Heart right ventricle (tissue), 16 donors: ENCODE measurements at regions not wholly inside any gene's neighbourhood (a gene's known extent, or its start where the extent isn't known, plus 50 kb on each side); places are given as distances from the start of the nearest gene placed in this dataset.

Experiments
- ATAC-seq, 8 donors: fragments of 200-7000 bp; cut with Tn5 transposase; one replicate each; pipeline ENCODE4 v1.9.1; 2020; ENCODE audit warnings: mild to moderate bottlenecking in 8 of 8, moderate library complexity in 8 of 8, moderate number of reproducible peaks in 1 of 8
- DNase-seq, 2 donors: peaks; one replicate each; pipeline ENCODE4 v3.0.0-alpha.2; 2020
- H3K27ac ChIP-seq, 10 donors: fragments of 200-600 bp; sonication (generic) in 2 of 10; one replicate each; pipeline versions ENCODE4 v1.5.0 to v1.8.0; 2020 to 2022; ENCODE audit warnings: mild to moderate bottlenecking in 3 of 10
- H3K27me3 ChIP-seq, 7 donors: fragments of 200-600 bp; one replicate each; pipeline ENCODE4 v1.8.0; 2021 to 2022; ENCODE audit warnings: mild to moderate bottlenecking in 2 of 7
- H3K36me3 ChIP-seq, 9 donors: fragments of 200-600 bp; sonication (generic) in 1 of 9; one replicate each; pipeline versions ENCODE4 v1.5.0 to v1.8.0; 2020 to 2022; ENCODE audit warnings: mild to moderate bottlenecking in 2 of 9
- H3K4me1 ChIP-seq, 9 donors: fragments of 200-600 bp; sonication (generic) in 1 of 9; one replicate each; pipeline versions ENCODE4 v1.5.0 to v1.8.0; 2020 to 2022; ENCODE audit warnings: mild to moderate bottlenecking in 4 of 9
- H3K4me3 ChIP-seq, 10 donors: fragments of 200-600 bp; sonication (generic) in 2 of 10; one replicate each; pipeline versions ENCODE4 v1.5.0 to v1.8.0; 2020 to 2022; ENCODE audit warnings: mild to moderate bottlenecking in 7 of 10, moderate library complexity in 2 of 10
- H3K9me3 ChIP-seq, 11 donors: fragments of 200-600 bp in 10 of 11; sonication (generic) in 2 of 11; one replicate each; pipeline versions ENCODE4 v1.5.0 to v1.8.0; 2013 to 2022; ENCODE audit warnings: mild to moderate bottlenecking in 2 of 11, control low read depth in 1 of 11, moderate library complexity in 1 of 11
- WGBS, 2 donors: extraction: QIAGEN DNeasy Blood & Tissue Kit; methylation state at CpG; one replicate each; pipeline ENCODE4 v1.1.7; 2013; ENCODE audit warnings: inconsistent platforms in 1 of 2; 5-methylcytosine and 5-hydroxymethylcytosine counted together
- intact Hi-C, 10 donors: fragments of 100-400 bp; cut with DNase I; formaldehyde crosslinking; loops; one replicate each; pipeline versions ENCODE4 v1.11.1 to v1.14.2; 2022
- TF ChIP-seq, protein P1 (sequence below), 9 donors: fragments of 200-600 bp; sonication (generic) in 2 of 9; IDR thresholded peaks; one replicate each; pipeline versions ENCODE4 v1.5.0 to v1.8.0; 2021 to 2022; ENCODE audit warnings: antibody characterized with exemption in 9 of 9, mild to moderate bottlenecking in 5 of 9, moderate library complexity in 1 of 9
- donor health status: Arrhythmogenic right ventricular cardiomyopathy.
- donor health status: ischemic (EF 13 %, LVEDD 7.1; RV severe dilation, severe dysfunction).
- donor health status: healthy with polysubstance abuse.
- donor health status: DM: no; HTN: yes; CAD: no.
- donor health status: DM: no; HTN: no; CAD: no.
- donor health status: ischemic (EF 25% LVEDD 6.9; RV normal size, moderate dysfunction).
- donor health status: ischemic (EF 25% LVEDD 5.7; RV mildly dilated, moderate dysfunction).
- donor health status: healthy.
- donor health status: DM: yes; HTN: yes; CAD: no.
- donor health status: Ischemic cardiomyopathy.
- donor health status: ischemic (EF 35%, LVEDD 5.7; RV mildly dilated, moderate dysfunction).
- donor health status: nonischemic (EF 11% LVEDD 7.7; RV severe dilation, severe dysfunction).
- donor health status: DM: yes; HTN: yes; CAD: no.
- donor health status: PGD.
- donor health status: ischemic (EF 29% LVEDD 5.4; RV normal size, mild dysfunction).
- donor health status: nonischemic (EF 23%, LVEDD 6.1; RV moderate dilation, normal function).

DNA sequence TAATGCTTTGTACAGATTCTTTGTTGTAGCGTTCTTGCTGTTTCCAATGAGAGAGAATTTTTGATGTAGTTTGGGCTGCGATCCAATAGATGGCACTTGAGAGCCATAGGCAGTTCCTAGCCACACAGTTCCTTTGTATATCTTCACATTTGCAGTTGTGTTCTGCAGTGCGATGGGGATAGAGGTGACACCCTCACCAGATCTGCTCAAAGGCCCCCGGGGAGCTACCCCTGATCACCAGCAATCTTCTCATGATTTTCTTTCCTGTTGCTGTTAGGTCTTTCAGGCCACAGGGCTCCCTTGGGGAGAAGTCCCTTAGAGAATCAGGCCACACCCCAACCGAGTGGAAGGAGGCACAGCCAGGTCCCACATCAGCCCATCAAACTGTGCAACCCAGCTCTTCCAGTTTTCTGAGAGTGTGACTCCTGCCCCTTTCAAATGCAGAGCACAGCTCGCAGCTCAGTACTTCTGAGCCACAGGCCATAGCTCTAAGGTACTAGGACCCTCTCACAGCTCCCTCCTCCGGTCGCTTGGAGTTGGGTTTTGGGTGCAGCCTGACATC lies 353.7 kb downstream of the SLCO4C1 start:
- Histone ChIP-seq H3K4me1 (no peaks in the 10 kb centered on the region), H3K9me3 (peaks cover 0 to 4% (median 0%) of the 10 kb centered on the region in 11 donors), H3K27me3 (no peaks in the 10 kb centered on the region), H3K4me3 (no peak overlapping the region), H3K36me3 (no peaks in the 10 kb centered on the region), H3K27ac (no peak overlapping the region)
- intact Hi-C loops, result no loop called here
- ATAC-seq, result no peak
- 38 to 39% methylated on average over 8 of the region's 8 CpGs for WGBS, 2 donors
- TF ChIP-seq, protein P1, sequence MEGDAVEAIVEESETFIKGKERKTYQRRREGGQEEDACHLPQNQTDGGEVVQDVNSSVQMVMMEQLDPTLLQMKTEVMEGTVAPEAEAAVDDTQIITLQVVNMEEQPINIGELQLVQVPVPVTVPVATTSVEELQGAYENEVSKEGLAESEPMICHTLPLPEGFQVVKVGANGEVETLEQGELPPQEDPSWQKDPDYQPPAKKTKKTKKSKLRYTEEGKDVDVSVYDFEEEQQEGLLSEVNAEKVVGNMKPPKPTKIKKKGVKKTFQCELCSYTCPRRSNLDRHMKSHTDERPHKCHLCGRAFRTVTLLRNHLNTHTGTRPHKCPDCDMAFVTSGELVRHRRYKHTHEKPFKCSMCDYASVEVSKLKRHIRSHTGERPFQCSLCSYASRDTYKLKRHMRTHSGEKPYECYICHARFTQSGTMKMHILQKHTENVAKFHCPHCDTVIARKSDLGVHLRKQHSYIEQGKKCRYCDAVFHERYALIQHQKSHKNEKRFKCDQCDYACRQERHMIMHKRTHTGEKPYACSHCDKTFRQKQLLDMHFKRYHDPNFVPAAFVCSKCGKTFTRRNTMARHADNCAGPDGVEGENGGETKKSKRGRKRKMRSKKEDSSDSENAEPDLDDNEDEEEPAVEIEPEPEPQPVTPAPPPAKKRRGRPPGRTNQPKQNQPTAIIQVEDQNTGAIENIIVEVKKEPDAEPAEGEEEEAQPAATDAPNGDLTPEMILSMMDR (IDR thresholded peaks at IDR 0.05), result peak in 5 of 9 donors; percentile 21 to 50 (median 34)
- no peak for DNase-seq

DNA sequence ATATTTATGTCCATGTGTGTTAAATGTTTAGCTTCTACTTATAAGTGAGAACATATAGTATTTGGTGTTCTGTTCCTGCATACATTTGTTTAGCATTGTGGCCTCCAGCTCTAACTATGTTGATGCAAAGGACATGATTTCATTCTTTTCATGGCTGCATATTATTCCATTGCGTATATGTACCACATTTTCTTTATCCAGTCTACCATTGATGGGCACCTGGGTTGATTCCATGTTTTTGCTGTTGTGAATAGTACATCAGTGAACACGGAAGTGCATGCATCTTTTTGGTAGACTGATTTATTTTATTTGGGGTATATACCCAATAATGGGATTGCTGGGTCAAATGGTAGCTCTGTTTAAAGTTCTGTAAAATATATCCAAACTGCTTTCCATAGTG lies 359.0 kb downstream of the SLCO4C1 start:
- no peak for ATAC-seq
- WGBS, 2 donors, result 59 to 86% methylated on average over 2 of the region's 2 CpGs
- DNase-seq, result no peak
- Histone ChIP-seq H3K27ac (no peak overlapping the region), H3K9me3 (peaks cover 0 to 7% (median 0%) of the 10 kb centered on the region in 11 donors), H3K36me3 (no peaks in the 10 kb centered on the region), H3K27me3 (no peaks in the 10 kb centered on the region), H3K4me1 (no peaks in the 10 kb centered on the region), H3K4me3 (no peak overlapping the region)
- intact Hi-C loops, result no loop called here
- TF ChIP-seq, protein P1 (IDR thresholded peaks at IDR 0.05), result no peak

DNA sequence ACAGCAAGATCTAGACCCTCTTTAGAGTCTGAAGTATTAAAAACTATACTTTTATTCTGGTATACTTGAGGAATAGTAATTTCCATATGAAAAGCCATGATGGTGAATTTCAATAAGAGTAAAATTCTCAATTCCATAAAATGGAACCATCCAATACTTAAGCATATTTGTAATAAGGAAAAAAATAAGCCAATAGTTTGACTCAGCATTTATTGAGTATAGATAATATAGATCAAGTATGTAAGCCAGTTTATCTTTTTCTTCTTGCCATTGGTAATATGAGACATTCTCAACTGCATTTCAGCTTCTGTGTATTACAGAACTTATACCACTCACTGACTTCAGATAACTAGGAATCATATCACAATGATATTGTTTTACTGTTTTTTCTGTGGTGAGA lies 361.0 kb downstream of the SLCO4C1 start:
- intact Hi-C loops, result no loop called here
- H3K4me3 ChIP-seq, result no peak overlapping the region

DNA sequence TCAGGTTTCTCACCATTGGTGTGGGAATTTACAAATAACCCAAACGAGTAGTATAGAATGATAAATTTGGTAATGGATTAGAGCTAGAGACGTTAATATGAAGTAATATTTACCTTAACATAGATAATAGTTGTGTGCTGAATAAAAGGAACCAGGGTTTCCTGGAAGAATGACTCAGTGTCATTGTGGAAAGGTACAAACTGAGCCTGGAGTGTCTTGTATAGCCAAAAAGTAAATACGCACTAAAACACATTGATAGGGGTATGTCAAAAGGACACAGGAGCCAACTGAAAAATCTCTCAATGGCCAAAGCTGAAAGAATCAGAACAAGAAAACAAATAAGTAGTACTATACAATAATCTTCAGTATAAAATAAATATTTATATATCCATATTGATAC lies 363.5 kb downstream of the SLCO4C1 start:
- DNase-seq, result no peak
- Histone ChIP-seq H3K4me3 (no peak overlapping the region), H3K27ac (no peak overlapping the region), H3K36me3 (no peaks in the 10 kb centered on the region), H3K27me3 (no peaks in the 10 kb centered on the region), H3K4me1 (no peaks in the 10 kb centered on the region), H3K9me3 (peaks cover 0 to 5% (median 0%) of the 10 kb centered on the region in 11 donors)
- TF ChIP-seq, protein P1 (IDR thresholded peaks at IDR 0.05), result no peak
- 63 to 75% methylated on average over 3 of the region's 3 CpGs for WGBS, 2 donors
- intact Hi-C loops, result no loop called here
- ATAC-seq, result no peak

More for the DNA sequence above, 361.0 kb downstream of the SLCO4C1 start:
- H3K4me1 ChIP-seq, result no peaks in the 10 kb centered on the region
- H3K27ac ChIP-seq, result no peak overlapping the region
- DNase-seq, result no peak
- H3K36me3 ChIP-seq, result no peaks in the 10 kb centered on the region
- no peak for ATAC-seq
- H3K27me3 ChIP-seq, result no peaks in the 10 kb centered on the region
- TF ChIP-seq, protein P1 (IDR thresholded peaks at IDR 0.05), result no peak
- peaks cover 0 to 7% (median 0%) of the 10 kb centered on the region in 11 donors for H3K9me3 ChIP-seq
